Activated CD4-positive, CD25-positive, alpha-beta regulatory T cell treated with anti-CD3 and anti-CD28 coated beads, Interleukin-2, amount 50 U/mL, for 24 hours (primary cell): ENCODE measurements at regions not wholly inside any gene's neighbourhood (a gene's known extent, or its start where the extent isn't known, plus 50 kb on each side); places are given as distances from the start of the nearest gene placed in this dataset.
A peak's percentile ranks its signal among the peaks of the same experiment; 100 is the strongest.

Experiments
- ATAC-seq, 2 donors: fragments of 150-1000 bp; cut with Tn5 transposase; one replicate each; pipeline ENCODE4 v1.10.0; 2021; ENCODE audit warnings: mild to moderate bottlenecking in 1 of 2, moderate library complexity in 1 of 2

- no peak for ATAC-seq
Observed at GRCh38 chr7:155360495-155361345, 63.0 kb downstream of the INSIG1 start.

- ATAC-seq = no peak
Observed at GRCh38 chr7:155361346-155361680, 63.6 kb downstream of the INSIG1 start.

- no peak for ATAC-seq
Observed at GRCh38 chr7:155361947-155362346, 64.3 kb downstream of the INSIG1 start.

- ATAC-seq = no peak
Observed at GRCh38 chr7:155362380-155363145, 64.9 kb downstream of the INSIG1 start.

- ATAC-seq = no peak
Observed at GRCh38 chr7:155363146-155363539, 65.5 kb downstream of the INSIG1 start.

GRCh38 chr7:155363852-155364600, 66.3 kb downstream of the INSIG1 start:
- no peak for ATAC-seq

GRCh38 chr7:155365146-155365874, 67.6 kb downstream of the INSIG1 start:
- no peak for ATAC-seq

DNA sequence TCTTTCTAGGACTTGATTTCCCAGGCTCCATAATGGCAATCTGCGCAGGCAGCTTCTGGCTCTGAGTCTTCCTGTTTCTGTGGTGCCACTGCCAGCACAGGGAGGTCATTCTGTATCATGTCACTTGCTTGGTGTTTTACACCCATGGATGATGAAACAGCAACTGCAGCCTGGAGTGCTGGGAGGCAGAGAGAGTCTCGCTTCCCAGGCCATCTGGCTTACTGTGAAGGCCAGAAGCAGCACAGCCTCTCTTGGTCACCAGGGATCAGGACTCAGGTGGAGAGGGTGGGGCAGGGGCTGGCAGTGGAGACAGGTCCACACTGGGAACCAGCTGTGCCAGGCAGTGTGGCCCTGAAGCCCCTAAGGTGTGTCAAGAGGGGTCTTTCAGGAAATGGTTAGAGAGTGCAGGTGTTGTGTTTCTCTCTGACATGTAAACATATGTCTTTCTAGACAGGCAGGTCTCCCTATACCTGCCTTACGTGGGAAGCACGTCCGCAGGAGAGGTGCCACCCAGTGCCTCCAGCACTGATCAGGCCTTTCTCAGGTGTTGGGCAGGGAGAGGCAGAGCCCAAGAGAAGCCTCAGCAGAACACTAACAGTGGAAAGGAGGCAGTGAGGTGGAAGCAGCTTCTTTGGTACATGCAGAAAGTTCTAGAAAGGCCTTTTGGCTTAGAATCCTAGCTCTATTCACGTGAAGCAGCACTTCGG, 71.4 kb downstream of the INSIG1 start:
- no peak for ATAC-seq

DNA sequence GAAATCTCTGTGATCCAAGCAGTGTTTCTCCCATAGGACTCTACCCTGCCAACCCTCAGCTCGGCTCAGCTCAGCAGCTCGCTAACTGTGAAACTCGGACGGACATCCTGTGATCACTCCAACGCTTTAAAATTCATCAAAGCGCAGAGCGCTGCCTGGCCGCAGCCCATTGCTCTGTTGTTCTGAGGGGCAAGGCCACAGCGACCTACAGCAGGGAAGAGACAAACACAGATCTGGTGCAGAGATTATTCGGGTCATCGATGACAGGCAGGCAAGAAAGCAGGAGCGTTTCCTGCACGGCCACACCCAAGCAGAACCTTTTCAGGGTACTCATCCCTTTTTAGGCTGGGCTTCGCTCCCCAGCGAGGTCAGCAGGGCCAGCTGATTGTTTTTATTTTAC, 72.1 kb downstream of the INSIG1 start:
- no peak for ATAC-seq

GRCh38 chr7:155371331-155371883, 73.7 kb downstream of the INSIG1 start:
- no peak for ATAC-seq

- ATAC-seq = peak; percentile 40 to 49
Observed at GRCh38 chr7:155371884-155372781, 74.5 kb downstream of the INSIG1 start.

GRCh38 chr7:155372782-155373358, 75.2 kb downstream of the INSIG1 start:
- ATAC-seq = no peak

DNA sequence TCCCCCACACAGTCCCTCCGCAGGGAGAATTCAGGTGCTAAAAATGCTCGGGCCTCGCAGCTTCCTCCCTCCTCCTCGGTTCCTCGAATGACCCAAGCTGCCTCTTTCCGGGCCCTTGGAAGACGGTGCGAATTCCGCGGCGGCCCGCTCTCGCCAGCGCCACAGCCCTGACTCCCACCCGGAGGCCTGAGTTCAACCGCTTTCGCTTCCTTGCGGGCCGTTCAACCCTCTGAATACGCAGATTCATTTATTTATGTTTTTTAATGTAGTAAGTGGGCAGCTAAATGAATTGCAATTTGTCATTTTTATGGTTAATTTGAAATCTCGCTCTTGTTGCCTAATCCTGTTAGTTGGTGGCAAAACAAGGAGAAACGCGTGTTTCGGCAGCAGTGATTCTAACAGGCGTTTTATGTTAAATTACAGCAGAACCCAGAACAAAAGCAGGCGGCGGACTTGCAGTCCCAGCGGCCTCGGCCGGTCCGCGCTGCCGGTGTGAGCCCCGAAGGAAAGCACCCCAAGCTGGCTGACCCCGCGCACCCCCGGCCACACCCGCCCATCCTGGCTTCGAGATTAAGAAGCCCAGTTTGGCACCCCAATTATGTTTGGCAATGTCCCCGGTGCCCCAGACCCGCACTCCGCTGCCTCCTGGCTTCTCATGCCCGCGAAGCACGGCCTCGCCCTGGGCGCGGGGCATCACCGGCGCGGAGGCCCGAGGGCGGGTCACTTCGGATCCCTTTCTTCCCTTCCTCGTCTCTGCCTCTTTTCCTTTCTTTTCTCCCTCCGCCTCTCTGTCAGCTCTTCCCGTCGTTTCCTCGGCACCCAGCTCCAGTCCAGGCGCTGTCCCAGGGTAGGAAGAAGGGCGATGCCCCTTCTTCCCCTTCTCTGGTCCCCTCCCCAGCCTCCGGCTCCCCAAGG, 75.9 kb downstream of the INSIG1 start:
- ATAC-seq = no peak

- ATAC-seq = no peak
Observed at GRCh38 chr7:155374276-155375252, 76.9 kb downstream of the INSIG1 start.

DNA sequence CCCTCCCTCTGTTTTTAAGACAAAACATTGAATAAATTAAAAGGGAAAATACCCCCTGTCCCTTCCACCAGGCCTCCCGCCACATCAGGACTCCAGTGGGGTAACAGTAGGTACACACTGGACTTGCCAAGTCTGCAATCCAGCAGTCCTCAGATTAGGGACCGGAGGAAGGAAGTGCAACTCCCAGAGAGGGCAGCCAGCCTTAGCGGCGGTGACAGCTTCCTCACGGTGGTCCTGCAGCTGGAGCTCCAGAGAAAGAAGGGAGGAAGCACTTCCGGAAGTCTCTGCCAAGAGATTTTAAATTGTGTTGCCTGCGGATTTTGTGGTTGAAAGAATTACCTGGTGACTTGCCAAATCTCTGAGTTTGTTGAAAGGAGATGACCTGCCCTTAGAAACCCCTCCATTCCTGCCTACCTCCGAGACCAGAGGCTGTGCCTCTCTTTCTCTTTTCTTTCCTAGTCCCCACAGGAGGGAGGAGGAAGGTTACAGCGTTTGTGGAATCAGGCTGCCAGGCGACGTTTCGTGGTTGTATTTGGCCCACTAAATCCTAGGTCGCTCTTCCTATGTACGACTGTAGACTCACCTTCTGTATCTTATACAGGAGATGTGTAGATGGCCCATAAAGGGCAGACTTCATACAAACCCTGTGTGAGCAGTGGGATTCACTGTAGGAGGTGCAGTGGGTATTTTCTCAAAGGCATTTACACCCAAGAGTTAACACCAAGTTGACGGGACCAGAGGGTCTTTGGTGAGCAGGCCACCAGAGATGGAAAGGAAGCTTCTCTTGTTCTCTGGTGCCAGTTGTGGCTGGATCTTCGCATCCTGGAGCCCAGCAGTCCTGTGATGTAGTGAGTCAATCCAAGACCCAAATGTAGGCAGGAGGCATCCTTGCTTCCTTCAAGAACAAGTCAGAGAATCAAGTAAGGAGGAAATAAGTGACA, 77.9 kb downstream of the INSIG1 start:
- ATAC-seq = no peak

GRCh38 chr7:155377071-155377837, 79.6 kb downstream of the INSIG1 start:
- ATAC-seq = no peak
